NT2/D1 (cell line): ENCODE measurements at regions not wholly inside any gene's neighbourhood (a gene's known extent, or its start where the extent isn't known, plus 50 kb on each side); places are given as distances from the start of the nearest gene placed in this dataset.
A peak's percentile ranks its signal among the peaks of the same experiment; 100 is the strongest.

Experiments used
- DNase-seq: peaks from one replicate; pipeline ENCODE4 v3.0.0-alpha.2; 2011; ENCODE audit warnings: low read depth, low spot score
- H3K27me3 ChIP-seq: 2 replicates; pipeline ENCODE4 v1.6.0; 2011; ENCODE audit warnings: mild to moderate bottlenecking; ENCODE audit not compliant: insufficient read length, insufficient read depth
- H3K36me3 ChIP-seq: 2 replicates; pipeline ENCODE4 v1.6.1; 2011; ENCODE audit warnings: mild to moderate bottlenecking, low read length, mixed read lengths; ENCODE audit not compliant: insufficient read depth, insufficient read length
- H3K4me1 ChIP-seq: 2 replicates; pipeline ENCODE4 v1.5.1; 2011; ENCODE audit not compliant: insufficient read depth, insufficient read length
- H3K4me3 ChIP-seq: 2 replicates; pipeline ENCODE4 v1.5.1; 2011; ENCODE audit warnings: low read depth; ENCODE audit not compliant: insufficient read length
- H3K9ac ChIP-seq: 2 replicates; pipeline ENCODE4 v1.6.0; 2011; ENCODE audit warnings: low read depth; ENCODE audit not compliant: insufficient read length
- H3K9me3 ChIP-seq: 2 replicates; pipeline ENCODE4 v1.5.1; 2011; ENCODE audit warnings: mild to moderate bottlenecking, low read length; ENCODE audit not compliant: insufficient read depth
- SUZ12 ChIP-seq: IDR thresholded peaks from 2 replicates; pipeline ENCODE4 v1.6.1; 2011; ENCODE audit not compliant: insufficient read length, insufficient read depth; ENCODE audit errors: extremely low read depth
- YY1 ChIP-seq: IDR thresholded peaks from 2 replicates; pipeline ENCODE4 v1.6.1; 2011; ENCODE audit not compliant: insufficient read length, insufficient read depth
- ZNF274 ChIP-seq: IDR thresholded peaks from 2 replicates; pipeline ENCODE4 v1.6.1; 2011; ENCODE audit warnings: mild to moderate bottlenecking, low read depth, low read length

GRCh38 chr16:66315210-66315825 lies 51.2 kb upstream of the CDH5 start:
- no peak overlapping the region for H3K9ac ChIP-seq
- H3K4me3 ChIP-seq: no peak overlapping the region
- H3K27me3 ChIP-seq: peaks cover 4% of the 10 kb centered on the region
- no peaks in the 10 kb centered on the region for H3K36me3 ChIP-seq
- no peaks in the 10 kb centered on the region for H3K4me1 ChIP-seq
- no peak for TF ChIP-seq ZNF274
- TF ChIP-seq SUZ12: no peak
- no peak for TF ChIP-seq YY1
- H3K9me3 ChIP-seq: no peaks in the 10 kb centered on the region
- peak; percentile 75 for DNase-seq

- H3K9me3 ChIP-seq: no peaks in the 10 kb centered on the region
- H3K9ac ChIP-seq: no peak overlapping the region
- TF ChIP-seq SUZ12 (no peak), ZNF274 (no peak), YY1 (no peak)
- DNase-seq: no peak
- no peak overlapping the region for H3K4me3 ChIP-seq
- H3K27me3 ChIP-seq: peaks cover 9% of the 10 kb centered on the region
- no peaks in the 10 kb centered on the region for H3K36me3 ChIP-seq
- no peaks in the 10 kb centered on the region for H3K4me1 ChIP-seq
These were observed 55.2 kb upstream of the CDH5 start for GRCh38 chr16:66311306-66311705.

GRCh38 chr16:66309215-66309807 lies 57.2 kb upstream of the CDH5 start:
- DNase-seq: no peak
- Histone ChIP-seq H3K9me3 (no peaks in the 10 kb centered on the region), H3K4me1 (no peaks in the 10 kb centered on the region), H3K36me3 (no peaks in the 10 kb centered on the region), H3K4me3 (no peak overlapping the region), H3K27me3 (peaks cover 10% of the 10 kb centered on the region), H3K9ac (no peak overlapping the region)
- TF ChIP-seq ZNF274 (no peak), SUZ12 (no peak), YY1 (no peak)

GRCh38 chr16:66308096-66308495 lies 58.4 kb upstream of the CDH5 start:
- no peaks in the 10 kb centered on the region for H3K4me1 ChIP-seq
- H3K27me3 ChIP-seq: peaks cover 10% of the 10 kb centered on the region
- no peak overlapping the region for H3K4me3 ChIP-seq
- no peak overlapping the region for H3K9ac ChIP-seq
- TF ChIP-seq YY1 (no peak), SUZ12 (no peak), ZNF274 (no peak)
- H3K9me3 ChIP-seq: no peaks in the 10 kb centered on the region
- no peaks in the 10 kb centered on the region for H3K36me3 ChIP-seq
- DNase-seq: no peak

- Histone ChIP-seq H3K4me3 (no peak overlapping the region), H3K36me3 (no peaks in the 10 kb centered on the region), H3K9me3 (no peaks in the 10 kb centered on the region), H3K9ac (no peak overlapping the region), H3K27me3 (peaks cover 13% of the 10 kb centered on the region), H3K4me1 (no peaks in the 10 kb centered on the region)
- TF ChIP-seq SUZ12 (no peak), YY1 (no peak), ZNF274 (no peak)
- no peak for DNase-seq
These were observed 59.9 kb upstream of the CDH5 start for GRCh38 chr16:66306366-66307150.

GRCh38 chr16:66304961-66305360 lies 61.5 kb upstream of the CDH5 start:
- no peak for DNase-seq
- Histone ChIP-seq H3K4me3 (no peak overlapping the region), H3K9me3 (no peaks in the 10 kb centered on the region), H3K4me1 (no peaks in the 10 kb centered on the region), H3K36me3 (no peaks in the 10 kb centered on the region), H3K9ac (no peak overlapping the region), H3K27me3 (peaks cover 6% of the 10 kb centered on the region)
- no peak for TF ChIP-seq SUZ12
- TF ChIP-seq ZNF274: no peak
- TF ChIP-seq YY1: no peak

GRCh38 chr16:66304151-66304550 lies 62.3 kb upstream of the CDH5 start:
- no peaks in the 10 kb centered on the region for H3K9me3 ChIP-seq
- no peak overlapping the region for H3K4me3 ChIP-seq
- no peaks in the 10 kb centered on the region for H3K4me1 ChIP-seq
- no peak for TF ChIP-seq ZNF274
- no peak for TF ChIP-seq YY1
- TF ChIP-seq SUZ12: no peak
- no peak overlapping the region for H3K9ac ChIP-seq
- H3K27me3 ChIP-seq: peaks cover 6% of the 10 kb centered on the region
- no peak for DNase-seq
- H3K36me3 ChIP-seq: no peaks in the 10 kb centered on the region
